OCI-LY3 (cell line): ENCODE measurements at regions not wholly inside any gene's neighbourhood (a gene's known extent, or its start where the extent isn't known, plus 50 kb on each side); places are given as distances from the start of the nearest gene placed in this dataset.
A peak's percentile ranks its signal among the peaks of the same experiment; 100 is the strongest.

Experiments
- CTCF ChIP-seq: fragments of 200-600, 300-600 bp; sonication (generic); IDR thresholded peaks from 2 replicates; pipeline ENCODE4 v1.5.1; 2014; ENCODE audit warnings: antibody characterized with exemption, low read length, low read depth
- EZH2phosphoT487 ChIP-seq: fragments of 200-600 bp; shearing (Covaris generic); IDR thresholded peaks from 2 replicates; pipeline ENCODE4 v1.6.1; 2018; ENCODE audit warnings: antibody characterized with exemption, mixed run types, low read depth

GRCh38 chr19:33982706-33983105, 186.0 kb downstream of the KCTD15 start:
- TF ChIP-seq CTCF (0 out of 2 replicates have a peak, but pooled peaks have one; percentile 4), EZH2phosphoT487 (no peak)
